Neuronal stem cell (in vitro differentiated cells): ENCODE measurements at regions not wholly inside any gene's neighbourhood (a gene's known extent, or its start where the extent isn't known, plus 50 kb on each side); places are given as distances from the start of the nearest gene placed in this dataset.

ENCODE experiments used
- DNase-seq: peaks from one replicate; pipeline ENCODE4 v3.0.0-alpha.2; 2013; ENCODE audit warnings: low spot score
- H2AFZ ChIP-seq: one replicate; pipeline ENCODE4 v1.6.1; 2013; ENCODE audit warnings: mild to moderate bottlenecking, low read length, inconsistent platforms
- H2AK5ac ChIP-seq: 2 replicates; pipeline ENCODE4 v1.6.1; 2013; ENCODE audit warnings: low read depth, mild to moderate bottlenecking, inconsistent platforms, low read length, moderate library complexity, mixed read lengths
- H2BK120ac ChIP-seq: 2 replicates; pipeline ENCODE4 v1.6.1; 2013; ENCODE audit warnings: low read depth, mild to moderate bottlenecking, inconsistent platforms, low read length, moderate library complexity, mixed read lengths
- H2BK12ac ChIP-seq: one replicate; pipeline ENCODE4 v1.6.1; 2013; ENCODE audit warnings: low read length, inconsistent platforms
- H2BK15ac ChIP-seq: 2 replicates; pipeline ENCODE4 v1.6.1; 2013; ENCODE audit warnings: mild to moderate bottlenecking, low read length, inconsistent platforms, mixed read lengths
- H2BK5ac ChIP-seq: one replicate; pipeline ENCODE4 v1.6.1; 2013; ENCODE audit warnings: inconsistent platforms, mild to moderate bottlenecking, low read length, moderate library complexity
- H3K14ac ChIP-seq: one replicate; pipeline ENCODE4 v1.6.1; 2013; ENCODE audit warnings: low read length, inconsistent platforms
- H3K18ac ChIP-seq: 2 replicates; pipeline ENCODE4 v1.6.1; 2013; ENCODE audit warnings: low read length, inconsistent platforms
- H3K23ac ChIP-seq: 2 replicates; pipeline ENCODE4 v1.6.1; 2013; ENCODE audit warnings: low read depth, mild to moderate bottlenecking, mixed read lengths, low read length, inconsistent platforms; ENCODE audit not compliant: poor library complexity
- H3K27ac ChIP-seq: replicated peaks from 3 replicates; pipeline ENCODE4 v1.5.1; 2013; ENCODE audit warnings: low read length, inconsistent platforms
- H3K27me3 ChIP-seq, 3 experiments: 2 replicates each; pipeline ENCODE4 v1.6.1; 2013; ENCODE audit warnings: low read length in 3 of 3, mild to moderate bottlenecking in 2 of 3, inconsistent platforms in 1 of 3, low read depth in 1 of 3, mixed read lengths in 1 of 3, moderate library complexity in 1 of 3; ENCODE audit not compliant: control insufficient read depth in 3 of 3, insufficient read depth in 3 of 3
- H3K36me3 ChIP-seq, 2 donors: replicated peaks in 1 of 2; 2 replicates each; pipeline ENCODE4 v1.6.1; 2013; ENCODE audit warnings: low read length in 2 of 2; ENCODE audit not compliant: control insufficient read depth in 2 of 2, insufficient read depth in 2 of 2
- H3K4ac ChIP-seq: 2 replicates; pipeline ENCODE4 v1.6.1; 2013; ENCODE audit warnings: inconsistent platforms, mild to moderate bottlenecking, low read length, moderate library complexity
- H3K4me1 ChIP-seq, 2 donors: 1 replicate in 1 of 2; 2 replicates in 1 of 2; pipeline ENCODE4 v1.6.1; 2013; ENCODE audit warnings: low read length in 2 of 2, low read depth in 1 of 2; ENCODE audit not compliant: control insufficient read depth in 2 of 2, insufficient read depth in 1 of 2
- H3K4me2 ChIP-seq: one replicate; pipeline ENCODE4 v1.6.1; 2013; ENCODE audit warnings: mild to moderate bottlenecking, low read length, inconsistent platforms; ENCODE audit not compliant: insufficient read depth, poor library complexity, severe bottlenecking
- H3K4me3 ChIP-seq, 2 donors: 2 replicates each; pipeline ENCODE4 v1.5.1; 2013; ENCODE audit warnings: low read length in 2 of 2, mild to moderate bottlenecking in 2 of 2, inconsistent platforms in 1 of 2, moderate library complexity in 1 of 2
- H3K79me1 ChIP-seq: one replicate; pipeline ENCODE4 v1.6.1; 2013; ENCODE audit warnings: low read depth, mild to moderate bottlenecking, inconsistent platforms, low read length, moderate library complexity
- H3K9ac ChIP-seq: one replicate; pipeline ENCODE4 v1.6.1; 2013; ENCODE audit warnings: mild to moderate bottlenecking, low read depth, low read length, inconsistent platforms; ENCODE audit not compliant: poor library complexity
- H3K9me3 ChIP-seq, 2 donors: replicated peaks in 1 of 2; 2 replicates each; pipeline versions ENCODE3 to v1.6.1; 2013; ENCODE audit warnings: low read length in 2 of 2, mild to moderate bottlenecking in 2 of 2, inconsistent platforms in 1 of 2, low read depth in 1 of 2, mixed read lengths in 1 of 2, moderate library complexity in 1 of 2; ENCODE audit not compliant: control insufficient read depth in 2 of 2, insufficient read depth in 1 of 2
- H4K8ac ChIP-seq: one replicate; pipeline ENCODE4 v1.6.1; 2013; ENCODE audit warnings: low read depth, mild to moderate bottlenecking, inconsistent platforms, low read length, moderate library complexity
- H4K91ac ChIP-seq: one replicate; pipeline ENCODE4 v1.6.1; 2013; ENCODE audit warnings: low read length, low read depth, mild to moderate bottlenecking, inconsistent platforms; ENCODE audit not compliant: poor library complexity
- WGBS, 2 donors: extraction: QIAGEN DNeasy Blood & Tissue Kit; methylation state at CpG; one replicate each; pipeline ENCODE4 v1.1.7; 2013; ENCODE audit warnings: missing lambda C conversion rate in 2 of 2, mixed read lengths in 1 of 2; ENCODE audit not compliant: insufficient read length in 2 of 2, insufficient replicate concordance in 1 of 2; ENCODE audit errors: extremely low coverage in 2 of 2; 5-methylcytosine and 5-hydroxymethylcytosine counted together

GRCh38 chr4:126756050-126756829 lies 876.5 kb upstream of the INTU start:
- no peak overlapping the region for H2BK12ac ChIP-seq
- H4K91ac ChIP-seq, result no peak overlapping the region
- H3K36me3 ChIP-seq, result no peaks in the 10 kb centered on the region
- no peak overlapping the region for H3K9ac ChIP-seq
- no peaks in the 10 kb centered on the region for H3K9me3 ChIP-seq
- no peaks in the 10 kb centered on the region for H3K27me3 ChIP-seq
- H2AK5ac ChIP-seq, result no peak overlapping the region
- no peak overlapping the region for H3K27ac ChIP-seq
- H2BK5ac ChIP-seq, result no peak overlapping the region
- H2AFZ ChIP-seq, result no peak overlapping the region
- no peak overlapping the region for H3K18ac ChIP-seq
- H3K4me3 ChIP-seq, result no peak overlapping the region
- H3K23ac ChIP-seq, result no peak overlapping the region
- H4K8ac ChIP-seq, result no peak overlapping the region
- no peaks in the 10 kb centered on the region for H3K4me1 ChIP-seq
- H3K14ac ChIP-seq, result no peak overlapping the region
- H3K4ac ChIP-seq, result no peak overlapping the region
- no peak for DNase-seq
- H2BK15ac ChIP-seq, result no peak overlapping the region
- no CpG with 5 or more reads among the region's 3 CpGs for WGBS, 2 donors
- H2BK120ac ChIP-seq, result no peak overlapping the region
- H3K4me2 ChIP-seq, result no peak overlapping the region
- no peaks in the 10 kb centered on the region for H3K79me1 ChIP-seq

GRCh38 chr4:126757219-126757618 lies 875.5 kb upstream of the INTU start:
- Histone ChIP-seq H2BK120ac (no peak overlapping the region), H3K4ac (no peak overlapping the region), H3K14ac (no peak overlapping the region), H3K27ac (no peak overlapping the region), H2BK5ac (no peak overlapping the region), H2BK15ac (no peak overlapping the region), H3K4me2 (no peak overlapping the region), H3K4me3 (no peak overlapping the region), H3K36me3 (no peaks in the 10 kb centered on the region), H3K18ac (no peak overlapping the region), H2AK5ac (no peak overlapping the region), H4K91ac (no peak overlapping the region), H2BK12ac (no peak overlapping the region), H3K4me1 (no peaks in the 10 kb centered on the region), H3K9me3 (no peaks in the 10 kb centered on the region), H3K79me1 (no peaks in the 10 kb centered on the region), H3K9ac (no peak overlapping the region), H4K8ac (no peak overlapping the region), H3K27me3 (no peaks in the 10 kb centered on the region), H3K23ac (no peak overlapping the region), H2AFZ (peak overlapping the region; percentile 49)
- WGBS, 2 donors, result no CpG with 5 or more reads among the region's 1 CpG
- DNase-seq, result no peak

GRCh38 chr4:126758493-126758892 lies 874.3 kb upstream of the INTU start:
- Histone ChIP-seq H2BK12ac (no peak overlapping the region), H3K27ac (no peak overlapping the region), H3K79me1 (no peaks in the 10 kb centered on the region), H3K4me3 (no peak overlapping the region), H3K4ac (no peak overlapping the region), H3K36me3 (no peaks in the 10 kb centered on the region), H4K91ac (no peak overlapping the region), H3K27me3 (no peaks in the 10 kb centered on the region), H4K8ac (no peak overlapping the region), H3K23ac (no peak overlapping the region), H2AK5ac (no peak overlapping the region), H3K18ac (peak overlapping the region; percentile 13), H2BK5ac (no peak overlapping the region), H2AFZ (peak overlapping the region; percentile 27), H3K14ac (no peak overlapping the region), H3K4me2 (no peak overlapping the region), H3K9ac (no peak overlapping the region), H2BK120ac (no peak overlapping the region), H3K9me3 (no peaks in the 10 kb centered on the region), H2BK15ac (peak overlapping the region; percentile 2), H3K4me1 (no peaks in the 10 kb centered on the region)
- DNase-seq, result no peak
- whole genome bisulfite sequencing, 2 donors, result no CpG with 5 or more reads among the region's 2 CpGs

GRCh38 chr4:126761947-126762662 lies 870.7 kb upstream of the INTU start:
- DNase-seq, result no peak
- no peak overlapping the region for H2BK12ac ChIP-seq
- WGBS, 2 donors, result no CpG with 5 or more reads among the region's 1 CpG
- no peak overlapping the region for H3K4me2 ChIP-seq
- H2AK5ac ChIP-seq, result no peak overlapping the region
- no peaks in the 10 kb centered on the region for H3K27me3 ChIP-seq
- H4K8ac ChIP-seq, result no peak overlapping the region
- H2BK5ac ChIP-seq, result no peak overlapping the region
- no peaks in the 10 kb centered on the region for H3K36me3 ChIP-seq
- H3K4ac ChIP-seq, result no peak overlapping the region
- no peak overlapping the region for H2BK15ac ChIP-seq
- no peak overlapping the region for H3K27ac ChIP-seq
- no peak overlapping the region for H3K9ac ChIP-seq
- H3K23ac ChIP-seq, result no peak overlapping the region
- no peak overlapping the region for H4K91ac ChIP-seq
- H2BK120ac ChIP-seq, result no peak overlapping the region
- H3K4me1 ChIP-seq, result no peaks in the 10 kb centered on the region
- H3K9me3 ChIP-seq, result no peaks in the 10 kb centered on the region
- H3K14ac ChIP-seq, result no peak overlapping the region
- no peaks in the 10 kb centered on the region for H3K79me1 ChIP-seq
- no peak overlapping the region for H3K4me3 ChIP-seq
- no peak overlapping the region for H2AFZ ChIP-seq
- no peak overlapping the region for H3K18ac ChIP-seq
